Common myeloid progenitor, CD34-positive (primary cell): ENCODE measurements at regions not wholly inside any gene's neighbourhood (a gene's known extent, or its start where the extent isn't known, plus 50 kb on each side); places are given as distances from the start of the nearest gene placed in this dataset.

Experiments
- CTCF ChIA-PET: fragments of 350-600 bp; sonication (Branson Sonifier 250); formaldehyde crosslinking; loops from one replicate; lab custom pipeline; 2021; ENCODE audit warnings: antibody characterized with exemption; lab: Charles Lee
- POLR2A ChIA-PET: fragments of 350-600 bp; sonication (Branson Sonifier 250); formaldehyde crosslinking; loops from one replicate; lab custom pipeline; 2021; ENCODE audit warnings: antibody characterized with exemption; lab: Charles Lee
- DNase-seq, 3 donors: peaks; one replicate each; pipeline versions ENCODE4 v3.0.0 to v3.0.0-alpha.2; 2013
- H3K27ac ChIP-seq, 2 experiments: 1 replicate in 1 of 2; 2 replicates in 1 of 2; pipeline ENCODE4 v1.7.0; 2013; ENCODE audit warnings: inconsistent platforms in 2 of 2, low read length in 2 of 2, mild to moderate bottlenecking in 2 of 2, low read depth in 1 of 2, moderate library complexity in 1 of 2; ENCODE audit not compliant: severe bottlenecking in 2 of 2, insufficient read depth in 1 of 2, poor library complexity in 1 of 2
- H3K27me3 ChIP-seq, 5 experiments: replicated peaks in 2 of 5; 1 replicate in 3 of 5; 2 replicates in 2 of 5; pipeline versions ENCODE4 v1.6.1 to v1.7.0; 2013; ENCODE audit warnings: low read length in 4 of 5, mild to moderate bottlenecking in 2 of 5, moderate library complexity in 2 of 5, inconsistent platforms in 1 of 5; ENCODE audit not compliant: insufficient read depth in 5 of 5, control insufficient read depth in 4 of 5
- H3K36me3 ChIP-seq, 4 experiments: 1 replicate in 2 of 4; 2 replicates in 2 of 4; pipeline versions ENCODE4 v1.6.1 to v1.7.0; 2013; ENCODE audit warnings: low read length in 3 of 4, control low read depth in 1 of 4, mild to moderate bottlenecking in 1 of 4; ENCODE audit not compliant: control insufficient read depth in 4 of 4, insufficient read depth in 4 of 4
- H3K4me1 ChIP-seq, 4 experiments: 1 replicate in 3 of 4; 2 replicates in 1 of 4; pipeline versions ENCODE4 v1.6.1 to v1.7.1; 2013; ENCODE audit warnings: low read length in 3 of 4, mild to moderate bottlenecking in 3 of 4, control low read depth in 1 of 4, inconsistent platforms in 1 of 4, moderate library complexity in 1 of 4; ENCODE audit not compliant: control insufficient read depth in 4 of 4, insufficient read depth in 4 of 4; ENCODE audit errors: control extremely low read depth in 1 of 4
- H3K4me3 ChIP-seq, 7 experiments: 1 replicate in 4 of 7; 2 replicates in 3 of 7; pipeline versions ENCODE4 v1.5.1 to v1.7.0; 2013; ENCODE audit warnings: mild to moderate bottlenecking in 7 of 7, low read length in 6 of 7, moderate library complexity in 6 of 7, inconsistent platforms in 2 of 7, low read depth in 2 of 7, control low read depth in 1 of 7; ENCODE audit not compliant: insufficient read depth in 4 of 7, control insufficient read depth in 1 of 7; ENCODE audit errors: extremely low read depth in 1 of 7
- H3K9me3 ChIP-seq, 5 experiments: 1 replicate in 4 of 5; 2 replicates in 1 of 5; pipeline versions ENCODE4 v1.6.1 to v1.7.1; 2013; ENCODE audit warnings: low read length in 4 of 5, mild to moderate bottlenecking in 2 of 5, inconsistent platforms in 1 of 5, low read depth in 1 of 5, moderate library complexity in 1 of 5; ENCODE audit not compliant: control insufficient read depth in 4 of 5, insufficient read depth in 2 of 5; ENCODE audit errors: control extremely low read depth in 1 of 5
- WGBS: methylation state at CpG from one replicate; pipeline ENCODE4 v1.1.5; 2013; ENCODE audit not compliant: insufficient coverage; 5-methylcytosine and 5-hydroxymethylcytosine counted together

DNA sequence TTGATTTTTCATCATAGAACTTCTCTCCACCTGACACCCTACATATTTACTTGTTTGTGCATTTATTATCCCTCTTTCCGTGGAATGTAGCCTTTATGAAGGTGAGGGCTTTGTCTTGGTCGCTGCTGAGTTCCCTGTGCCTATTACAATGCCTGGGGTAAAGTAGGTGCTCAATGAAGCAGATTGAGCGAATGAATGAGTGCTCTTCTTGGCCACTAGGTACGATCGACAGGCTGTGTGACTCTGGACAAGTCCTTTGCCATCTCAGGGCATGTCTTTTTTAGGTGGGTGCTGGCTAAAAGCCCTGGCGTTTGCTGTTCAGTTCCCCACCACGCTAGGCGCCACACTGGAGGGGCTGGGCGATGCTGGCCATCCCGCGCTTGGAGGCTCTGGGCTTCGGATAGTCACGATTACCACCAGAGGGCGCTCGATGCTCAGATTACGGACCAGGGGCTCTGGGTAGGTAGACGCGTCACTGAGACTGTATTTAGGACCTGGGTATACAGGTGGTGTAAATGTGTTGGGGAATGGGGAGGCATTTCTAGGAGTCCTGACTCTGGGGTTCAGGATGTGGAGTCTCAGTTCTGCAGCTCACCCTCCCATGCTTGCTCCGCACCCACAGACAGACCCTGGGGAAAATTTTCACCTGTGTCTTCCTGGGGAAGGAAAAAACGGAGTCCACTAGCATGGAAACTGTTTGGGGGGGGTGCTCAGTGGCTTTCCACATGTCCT lies 71.0 kb upstream of the CSF3R start:
- ChIA-PET POLR2A (no interaction called here), CTCF (interaction anchor here (0.8 to 2.4 kb wide), 7 partner anchors 8 to 136 kb away, joined by 3 to 10 read pairs (median 3); no protein-coding TSS in a partner anchor)
- no peaks in the 10 kb centered on the region for H3K9me3 ChIP-seq
- H3K4me1 ChIP-seq: no peaks in the 10 kb centered on the region
- H3K27ac ChIP-seq: no peak overlapping the region
- H3K36me3 ChIP-seq: no peaks in the 10 kb centered on the region
- H3K27me3 ChIP-seq: peaks cover 4 to 34% (median 24%) of the 10 kb centered on the region in 5 experiments
- peak; percentile 64 to 78 (median 72) for DNase-seq
- H3K4me3 ChIP-seq: no peak overlapping the region
- WGBS: 11% methylated on average over 17 of the region's 20 CpGs

DNA sequence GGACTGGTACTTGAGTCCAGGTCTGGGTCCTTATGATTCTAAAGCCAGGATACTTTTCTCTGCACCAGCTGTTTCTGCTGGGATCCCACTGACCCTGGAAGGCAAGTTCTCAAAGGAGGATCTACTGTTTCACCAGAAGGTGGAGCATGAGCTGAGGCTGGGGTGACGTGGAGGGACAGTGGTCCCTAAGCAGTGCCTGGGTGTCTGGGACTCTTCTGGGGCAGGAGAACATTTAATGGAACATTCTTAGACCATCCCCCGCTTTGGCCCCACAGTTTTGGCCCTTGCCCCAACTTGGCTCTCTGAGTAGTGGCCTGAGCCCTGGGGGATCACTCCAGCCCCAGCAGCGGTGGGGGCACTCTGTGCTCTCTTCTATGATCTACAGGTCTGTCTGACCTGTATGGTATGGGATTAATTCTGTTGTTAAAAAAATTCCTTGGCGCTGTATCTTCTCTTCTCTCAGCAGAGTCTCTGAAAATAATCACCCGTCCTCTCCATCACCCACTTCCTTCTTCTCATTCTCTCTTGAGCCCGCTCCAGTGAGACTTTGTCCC lies 60.3 kb upstream of the CSF3R start:
- Histone ChIP-seq H3K36me3 (no peaks in the 10 kb centered on the region), H3K4me3 (no peak overlapping the region), H3K27ac (no peak overlapping the region), H3K27me3 (peaks cover 0 to 4% (median 3%) of the 10 kb centered on the region in 5 experiments), H3K4me1 (no peaks in the 10 kb centered on the region), H3K9me3 (no peaks in the 10 kb centered on the region)
- peak; percentile 12 to 32 (median 30) for DNase-seq
- CTCF ChIA-PET: interaction anchor here (1.0 to 2.1 kb wide), 9 partner anchors 9 to 167 kb away, joined by 3 to 7 read pairs (median 3); no protein-coding TSS in a partner anchor
- WGBS: 56% methylated on average over 4 of the region's 6 CpGs
- POLR2A ChIA-PET: no interaction called here

DNA sequence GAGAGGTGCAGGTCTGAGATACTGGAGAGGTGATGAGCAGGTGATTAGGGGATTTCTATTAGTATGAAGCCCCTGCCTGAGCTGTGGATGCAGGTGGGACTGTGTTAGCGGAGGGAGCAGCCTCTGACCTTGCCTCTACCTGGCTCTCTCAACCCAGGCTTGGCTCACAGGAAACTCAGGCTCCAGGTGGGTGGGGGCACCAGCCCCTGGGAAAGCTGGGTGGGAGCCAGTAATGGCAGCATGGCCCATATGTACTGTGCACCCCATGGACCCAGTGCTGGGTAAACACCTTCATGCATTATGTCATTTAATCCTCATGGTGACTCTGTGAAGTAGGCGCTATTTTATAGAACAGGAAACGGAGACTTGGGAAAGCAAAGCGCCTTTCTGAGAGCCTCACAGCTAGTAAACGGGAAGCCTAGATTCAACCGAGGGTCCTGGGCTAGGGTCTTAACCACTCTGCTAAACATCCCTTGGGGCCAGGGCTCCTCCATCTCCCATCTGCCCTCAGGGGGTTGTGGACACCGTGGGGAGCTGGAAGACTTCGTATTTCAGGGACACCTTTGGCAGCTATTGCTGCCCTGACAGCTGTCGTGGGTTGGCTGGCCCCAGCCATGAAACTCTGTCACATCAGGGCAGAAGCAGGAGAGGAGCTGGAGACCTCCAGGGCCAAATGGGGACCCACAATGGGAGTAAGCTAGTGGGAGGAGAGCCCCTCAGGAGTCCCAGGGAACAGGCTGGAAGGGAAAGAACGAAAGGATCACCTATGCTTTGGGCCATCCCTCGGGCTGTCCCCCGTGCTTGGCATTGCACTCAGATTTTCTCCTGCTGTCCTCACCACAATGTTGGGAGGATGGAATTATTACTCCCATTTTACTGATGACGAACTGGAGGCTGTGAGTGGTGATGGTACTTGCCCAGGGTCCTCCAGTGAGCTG lies 59.6 kb upstream of the CSF3R start:
- peaks cover 0 to 4% (median 1%) of the 10 kb centered on the region in 5 experiments for H3K27me3 ChIP-seq

DNA sequence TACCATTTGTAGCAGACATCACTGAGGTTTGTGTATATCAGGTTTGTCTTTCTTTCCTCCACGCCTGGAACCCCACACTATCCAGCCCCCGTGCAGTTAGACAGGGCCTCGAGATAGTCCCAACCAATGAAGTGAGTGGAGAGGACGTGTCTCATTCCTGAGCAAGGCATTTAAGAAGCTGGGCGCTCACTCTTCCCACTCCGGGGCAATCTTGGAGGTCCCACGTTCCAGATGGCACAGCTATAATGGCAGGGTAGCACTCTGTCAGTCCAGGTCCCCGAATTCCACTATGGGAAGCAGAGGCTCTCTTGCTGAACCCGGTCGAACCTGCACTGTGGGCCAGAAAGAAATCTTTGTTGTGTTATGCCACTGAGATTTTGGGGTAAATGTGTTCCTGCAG lies 57.3 kb upstream of the CSF3R start:
- H3K36me3 ChIP-seq: no peaks in the 10 kb centered on the region
- peaks cover 0 to 5% (median 3%) of the 10 kb centered on the region in 5 experiments for H3K27me3 ChIP-seq
- no peak for DNase-seq
- no peaks in the 10 kb centered on the region for H3K9me3 ChIP-seq
- H3K4me3 ChIP-seq: no peak overlapping the region
- no peaks in the 10 kb centered on the region for H3K4me1 ChIP-seq
- no peak overlapping the region for H3K27ac ChIP-seq
- WGBS: 86% methylated on average over 7 of the region's 10 CpGs
- POLR2A ChIA-PET: no interaction called here
- CTCF ChIA-PET: no interaction called here

More for the DNA sequence above, 59.6 kb upstream of the CSF3R start:
- ChIA-PET CTCF (interaction anchor here (1.0 to 2.1 kb wide), 8 partner anchors 9 to 168 kb away, joined by 3 to 7 read pairs (median 3); no protein-coding TSS in a partner anchor), POLR2A (no interaction called here)
- no peak overlapping the region for H3K27ac ChIP-seq
- 59% methylated on average over 10 of the region's 13 CpGs for WGBS
- no peaks in the 10 kb centered on the region for H3K4me1 ChIP-seq
- no peak for DNase-seq
- H3K9me3 ChIP-seq: no peaks in the 10 kb centered on the region
- H3K36me3 ChIP-seq: no peaks in the 10 kb centered on the region
- H3K4me3 ChIP-seq: no peak overlapping the region

DNA sequence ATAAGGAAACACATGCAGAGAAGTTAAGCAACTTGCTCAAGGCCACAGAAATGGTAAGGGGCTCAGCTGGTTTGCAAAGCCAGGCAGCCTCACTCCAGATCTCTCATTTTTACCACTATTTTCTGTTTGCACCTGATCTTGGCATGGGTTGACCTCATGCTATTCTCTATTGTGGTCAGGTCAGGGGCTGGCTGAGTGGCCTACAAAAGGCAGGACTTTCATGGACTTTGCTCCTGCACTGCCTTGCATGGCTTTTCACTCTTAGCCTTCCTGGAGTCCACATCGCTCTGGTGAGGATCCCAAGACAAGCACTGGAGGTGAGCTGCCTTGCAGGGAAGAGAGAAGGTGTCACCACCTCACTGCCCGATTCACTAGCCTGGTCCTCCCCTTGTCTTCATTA lies 56.8 kb upstream of the CSF3R start:
- Histone ChIP-seq H3K4me3 (no peak overlapping the region), H3K4me1 (no peaks in the 10 kb centered on the region), H3K27ac (no peak overlapping the region), H3K36me3 (no peaks in the 10 kb centered on the region), H3K27me3 (peaks cover 0 to 5% (median 3%) of the 10 kb centered on the region in 5 experiments), H3K9me3 (no peaks in the 10 kb centered on the region)
- 100% methylated on average over 1 of the region's 2 CpGs for WGBS
- ChIA-PET POLR2A (no interaction called here), CTCF (no interaction called here)
- DNase-seq: no peak

DNA sequence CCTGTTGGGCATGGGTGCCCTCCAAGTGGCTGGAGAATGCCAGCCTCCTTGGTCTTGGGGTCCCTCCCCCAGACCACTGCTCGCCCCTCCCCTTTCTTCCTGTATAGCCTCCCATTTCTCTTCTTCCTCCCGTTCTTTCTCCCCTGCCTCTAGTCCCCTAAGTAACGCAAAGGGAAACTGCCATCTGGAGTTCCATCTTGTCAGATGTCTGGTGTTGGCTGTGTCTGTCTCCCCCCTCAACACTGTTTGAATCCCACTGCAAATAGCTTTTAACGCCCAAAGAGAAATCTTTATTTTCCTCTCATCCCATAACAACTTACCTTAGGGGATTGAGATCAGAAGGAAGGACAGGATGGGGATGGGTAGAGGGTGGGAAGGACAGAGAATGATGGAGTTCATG lies 55.3 kb upstream of the CSF3R start:
- Histone ChIP-seq H3K4me1 (no peaks in the 10 kb centered on the region), H3K9me3 (peaks cover 0 to 2% (median 0%) of the 10 kb centered on the region in 5 experiments), H3K27me3 (peaks cover 0 to 6% (median 3%) of the 10 kb centered on the region in 5 experiments), H3K27ac (no peak overlapping the region), H3K36me3 (no peaks in the 10 kb centered on the region), H3K4me3 (no peak overlapping the region)
- 83% methylated on average over 1 of the region's 4 CpGs for whole genome bisulfite sequencing
- ChIA-PET POLR2A (no interaction called here), CTCF (no interaction called here)
- no peak for DNase-seq
